Spleen (tissue), 7 donors: ENCODE measurements at regions not wholly inside any gene's neighbourhood (a gene's known extent, or its start where the extent isn't known, plus 50 kb on each side); places are given as distances from the start of the nearest gene placed in this dataset.

ENCODE experiments used
- CTCF ChIP-seq, 11 experiments: fragments of 200-600 bp in 7 of 11; fragments of 450-650 bp in 4 of 11; sonication (generic) in 4 of 11; IDR thresholded peaks in 8 of 11; conservative IDR thresholded peaks in 3 of 11; 1 replicate in 7 of 11; 2 replicates in 4 of 11; pipeline versions ENCODE4 v1.4.0 to v1.8.0; 2016 to 2021; ENCODE audit warnings: antibody characterized with exemption in 11 of 11, inconsistent platforms in 4 of 11, mild to moderate bottlenecking in 1 of 11
- POLR2A ChIP-seq, 3 donors: fragments of 450-650 bp; IDR thresholded peaks; one replicate each; pipeline ENCODE4 v1.5.1; 2017; ENCODE audit warnings: antibody characterized with exemption in 3 of 3, mild to moderate bottlenecking in 1 of 3
- POLR2AphosphoS5 ChIP-seq, 3 donors: sonication (generic); formaldehyde crosslinking; IDR thresholded peaks; one replicate each; pipeline ENCODE4 v1.5.1; 2017; ENCODE audit warnings: antibody characterized with exemption in 3 of 3
- donor health status: DM: no; HTN: no; CAD: no; lungs with moderate emphysema.
- donor health status: DM: no; HTN: no; CAD: no.
- donor health status: DM: no; HTN: no; CAD: no.

- TF ChIP-seq POLR2A (IDR thresholded peaks at IDR 0.05) = no peak
- no peak for TF ChIP-seq CTCF (IDR thresholded peaks at IDR 0.05 in 8 of 11, conservative IDR thresholded peaks at IDR 0.05 in 3 of 11)
- no peak for TF ChIP-seq POLR2AphosphoS5 (IDR thresholded peaks at IDR 0.05)
These were observed 71.3 kb upstream of the CORO2B start for GRCh38 chr15:68507447-68507846.
